ENCODE measurements at regions not wholly inside any gene's neighbourhood (a gene's known extent, or its start where the extent isn't known, plus 50 kb on each side); places are given as distances from the start of the nearest gene placed in this dataset.
A peak's percentile ranks its signal among the peaks of the same experiment; 100 is the strongest.

DNA sequence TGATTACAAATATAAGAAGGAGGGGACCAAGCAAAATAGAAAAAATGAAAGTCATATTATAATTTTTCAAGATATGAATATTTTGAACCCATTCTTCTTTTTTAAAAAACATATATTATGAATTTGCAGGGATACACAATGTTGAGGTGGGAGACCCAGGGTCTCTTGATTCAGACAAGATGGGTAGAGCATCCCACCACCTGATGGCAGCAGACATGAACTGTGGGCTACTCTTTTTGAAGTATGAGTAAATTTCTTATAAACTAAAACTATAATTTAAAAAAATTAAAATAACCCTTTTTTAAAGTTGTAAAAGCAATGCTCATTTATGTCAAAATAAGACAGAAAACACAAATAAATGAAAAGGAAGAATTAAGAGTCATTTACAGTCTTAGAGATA lies 202.7 kb upstream of the PRICKLE1 start:
- no peak for DNase-seq (ENCODE audit: low read depth)
- peak; percentile 41 for TF ChIP-seq CTCF (conservative IDR thresholded peaks at IDR 0.05; ENCODE audit: low read depth, low read length)
- H3K4me3 ChIP-seq (ENCODE audit: low read depth, low read length) = no peak overlapping the region

DNA sequence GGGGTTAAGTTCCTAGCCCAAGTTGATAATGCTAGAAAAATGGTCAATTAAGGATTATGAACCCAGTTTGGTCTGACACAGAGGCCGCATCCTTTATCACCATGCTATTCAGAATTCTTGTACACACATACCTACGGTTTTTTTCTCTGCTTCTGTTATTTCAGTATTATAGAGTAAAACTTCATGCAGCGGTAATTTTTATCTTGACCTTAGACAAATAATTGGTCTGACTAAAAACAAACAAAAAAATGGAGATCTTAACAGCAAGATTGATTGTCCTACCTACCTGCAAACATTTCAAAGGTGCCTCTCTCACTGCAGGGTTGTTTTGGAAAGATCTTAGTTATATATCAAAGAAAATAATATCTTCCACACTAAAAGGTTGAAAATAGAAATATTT lies 201.9 kb upstream of the PRICKLE1 start:
- TF ChIP-seq CTCF (conservative IDR thresholded peaks at IDR 0.05; ENCODE audit: low read depth, low read length) = no peak
- no peak for DNase-seq (ENCODE audit: low read depth)
- H3K4me3 ChIP-seq (ENCODE audit: low read depth, low read length) = no peak overlapping the region

GRCh38 chr12:42790761-42791151 lies 201.2 kb upstream of the PRICKLE1 start:
- no peak for TF ChIP-seq CTCF (conservative IDR thresholded peaks at IDR 0.05; ENCODE audit: low read depth, low read length)
- DNase-seq (ENCODE audit: low read depth) = peak; percentile 57
- H3K4me3 ChIP-seq (ENCODE audit: low read depth, low read length) = no peak overlapping the region

- DNase-seq (ENCODE audit: low read depth) = no peak
- TF ChIP-seq CTCF (conservative IDR thresholded peaks at IDR 0.05; ENCODE audit: low read depth, low read length) = no peak
These were observed 200.5 kb upstream of the PRICKLE1 start for GRCh38 chr12:42789808-42790760.

DNA sequence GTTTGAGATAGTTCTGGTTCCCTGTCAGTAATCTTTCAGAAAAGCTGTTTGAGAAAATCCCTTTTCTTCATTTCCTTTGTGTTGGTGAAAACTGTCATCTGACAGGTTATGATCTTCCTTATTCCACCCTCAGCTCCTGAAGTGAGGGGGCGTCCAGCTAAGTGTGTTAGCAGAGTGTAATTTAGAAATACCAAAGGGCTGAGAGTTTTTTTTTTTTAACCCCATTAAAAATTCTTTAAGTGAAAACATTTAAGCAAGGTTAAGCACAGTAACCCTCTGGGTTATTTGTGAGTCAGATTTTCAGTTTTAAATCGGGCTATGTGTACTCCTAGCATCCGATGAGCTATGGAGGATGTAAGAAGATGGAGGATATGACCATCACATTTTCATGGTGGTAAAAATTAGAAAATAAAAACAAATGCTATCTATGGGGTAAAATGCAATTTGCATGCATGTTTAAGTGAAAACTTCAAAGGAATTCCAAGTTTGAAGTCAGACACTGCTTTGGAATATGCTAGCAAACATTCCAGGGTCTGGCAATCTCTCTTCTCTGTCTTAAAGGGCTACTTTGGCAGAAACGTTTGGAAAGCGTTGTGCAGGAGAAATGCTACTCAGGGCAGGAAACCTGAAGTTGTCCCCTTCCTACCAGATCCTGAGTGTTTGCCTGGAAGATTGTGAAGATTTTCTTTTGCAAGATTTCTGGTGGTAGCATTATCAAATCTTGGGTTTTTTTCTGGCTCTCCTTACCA lies 197.0 kb upstream of the PRICKLE1 start:
- DNase-seq (ENCODE audit: low read depth) = no peak
- TF ChIP-seq CTCF (conservative IDR thresholded peaks at IDR 0.05; ENCODE audit: low read depth, low read length) = no peak
- no peak overlapping the region for H3K4me3 ChIP-seq (ENCODE audit: low read depth, low read length)

More at GRCh38 chr12:42789808-42790760, 200.5 kb upstream of the PRICKLE1 start:
- H3K4me3 ChIP-seq (ENCODE audit: low read depth, low read length) = no peak overlapping the region

DNA sequence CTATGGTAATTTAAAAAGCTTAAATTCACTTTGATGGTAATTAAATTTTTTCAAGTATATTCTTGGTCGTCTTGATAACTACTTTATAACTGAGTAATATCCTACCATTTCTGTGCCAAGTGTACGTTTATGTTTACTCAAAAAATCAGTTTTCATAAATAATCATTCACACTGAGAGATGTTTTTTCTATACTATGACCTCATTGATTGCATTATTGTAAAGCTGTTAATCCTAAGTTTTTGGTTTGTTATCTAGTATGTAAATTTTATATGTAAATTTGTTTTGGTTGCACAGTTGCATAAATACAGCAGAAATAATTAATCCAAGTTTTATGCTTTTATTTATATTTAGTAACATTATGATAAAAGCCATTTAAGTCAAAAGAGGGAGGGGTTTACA lies 196.4 kb upstream of the PRICKLE1 start:
- DNase-seq (ENCODE audit: low read depth) = no peak
- TF ChIP-seq CTCF (conservative IDR thresholded peaks at IDR 0.05; ENCODE audit: low read depth, low read length) = no peak
- no peak overlapping the region for H3K4me3 ChIP-seq (ENCODE audit: low read depth, low read length)
